ENCODE measurements at regions not wholly inside any gene's neighbourhood (a gene's known extent, or its start where the extent isn't known, plus 50 kb on each side); places are given as distances from the start of the nearest gene placed in this dataset.

GRCh38 chr9:92165484-92165883, 50.3 kb upstream of the SPTLC1 start:
- TF ChIP-seq, protein P1, sequence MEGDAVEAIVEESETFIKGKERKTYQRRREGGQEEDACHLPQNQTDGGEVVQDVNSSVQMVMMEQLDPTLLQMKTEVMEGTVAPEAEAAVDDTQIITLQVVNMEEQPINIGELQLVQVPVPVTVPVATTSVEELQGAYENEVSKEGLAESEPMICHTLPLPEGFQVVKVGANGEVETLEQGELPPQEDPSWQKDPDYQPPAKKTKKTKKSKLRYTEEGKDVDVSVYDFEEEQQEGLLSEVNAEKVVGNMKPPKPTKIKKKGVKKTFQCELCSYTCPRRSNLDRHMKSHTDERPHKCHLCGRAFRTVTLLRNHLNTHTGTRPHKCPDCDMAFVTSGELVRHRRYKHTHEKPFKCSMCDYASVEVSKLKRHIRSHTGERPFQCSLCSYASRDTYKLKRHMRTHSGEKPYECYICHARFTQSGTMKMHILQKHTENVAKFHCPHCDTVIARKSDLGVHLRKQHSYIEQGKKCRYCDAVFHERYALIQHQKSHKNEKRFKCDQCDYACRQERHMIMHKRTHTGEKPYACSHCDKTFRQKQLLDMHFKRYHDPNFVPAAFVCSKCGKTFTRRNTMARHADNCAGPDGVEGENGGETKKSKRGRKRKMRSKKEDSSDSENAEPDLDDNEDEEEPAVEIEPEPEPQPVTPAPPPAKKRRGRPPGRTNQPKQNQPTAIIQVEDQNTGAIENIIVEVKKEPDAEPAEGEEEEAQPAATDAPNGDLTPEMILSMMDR (IDR thresholded peaks at IDR 0.05): no peak
- TF ChIP-seq POLR2A (IDR thresholded peaks at IDR 0.05; ENCODE audit: low read length) (no peak), MYC (IDR thresholded peaks at IDR 0.05; ENCODE audit: borderline replicate concordance, low read length) (no peak), RAD21 (conservative IDR thresholded peaks at IDR 0.05 in 1 of 2, IDR thresholded peaks at IDR 0.05 in 1 of 2) (no peak), CHD2 (IDR thresholded peaks at IDR 0.05; ENCODE audit: low read length, partially characterized antibody) (no peak), MAX (IDR thresholded peaks at IDR 0.05) (no peak)
